Astrocyte of the spinal cord (primary cell): ENCODE measurements at regions not wholly inside any gene's neighbourhood (a gene's known extent, or its start where the extent isn't known, plus 50 kb on each side); places are given as distances from the start of the nearest gene placed in this dataset.

ENCODE experiments used
- DNase-seq: peaks from one replicate; pipeline ENCODE4 v3.0.0; 2011; ENCODE audit warnings: low read depth, low spot score
- H3K4me3 ChIP-seq: 2 replicates; pipeline ENCODE4 v1.5.1; 2011; ENCODE audit warnings: low read depth, mild to moderate bottlenecking, low read length, moderate library complexity
- in situ Hi-C: cut with HindIII; loops from 2 replicates; pipeline ENCODE4 v1.10.0; 2017; ENCODE audit warnings: low sequenced_read_pairs
- TF ChIP-seq, protein P1 (sequence below): IDR thresholded peaks from 2 replicates; pipeline ENCODE4 v1.5.1; 2012; ENCODE audit warnings: low read depth, mild to moderate bottlenecking, low read length, inconsistent platforms

- no peak for DNase-seq
- TF ChIP-seq, protein P1, sequence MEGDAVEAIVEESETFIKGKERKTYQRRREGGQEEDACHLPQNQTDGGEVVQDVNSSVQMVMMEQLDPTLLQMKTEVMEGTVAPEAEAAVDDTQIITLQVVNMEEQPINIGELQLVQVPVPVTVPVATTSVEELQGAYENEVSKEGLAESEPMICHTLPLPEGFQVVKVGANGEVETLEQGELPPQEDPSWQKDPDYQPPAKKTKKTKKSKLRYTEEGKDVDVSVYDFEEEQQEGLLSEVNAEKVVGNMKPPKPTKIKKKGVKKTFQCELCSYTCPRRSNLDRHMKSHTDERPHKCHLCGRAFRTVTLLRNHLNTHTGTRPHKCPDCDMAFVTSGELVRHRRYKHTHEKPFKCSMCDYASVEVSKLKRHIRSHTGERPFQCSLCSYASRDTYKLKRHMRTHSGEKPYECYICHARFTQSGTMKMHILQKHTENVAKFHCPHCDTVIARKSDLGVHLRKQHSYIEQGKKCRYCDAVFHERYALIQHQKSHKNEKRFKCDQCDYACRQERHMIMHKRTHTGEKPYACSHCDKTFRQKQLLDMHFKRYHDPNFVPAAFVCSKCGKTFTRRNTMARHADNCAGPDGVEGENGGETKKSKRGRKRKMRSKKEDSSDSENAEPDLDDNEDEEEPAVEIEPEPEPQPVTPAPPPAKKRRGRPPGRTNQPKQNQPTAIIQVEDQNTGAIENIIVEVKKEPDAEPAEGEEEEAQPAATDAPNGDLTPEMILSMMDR: no peak
- no peak overlapping the region for H3K4me3 ChIP-seq
- in situ Hi-C loops: no loop called here
Observed at GRCh38 chr6:9986273-9986672, 428.6 kb downstream of the TFAP2A start.

- H3K4me3 ChIP-seq: no peak overlapping the region
- TF ChIP-seq, protein P1: no peak
- in situ Hi-C loops: no loop called here
- no peak for DNase-seq
Observed at GRCh38 chr6:9985481-9985880, 429.4 kb downstream of the TFAP2A start.

DNA sequence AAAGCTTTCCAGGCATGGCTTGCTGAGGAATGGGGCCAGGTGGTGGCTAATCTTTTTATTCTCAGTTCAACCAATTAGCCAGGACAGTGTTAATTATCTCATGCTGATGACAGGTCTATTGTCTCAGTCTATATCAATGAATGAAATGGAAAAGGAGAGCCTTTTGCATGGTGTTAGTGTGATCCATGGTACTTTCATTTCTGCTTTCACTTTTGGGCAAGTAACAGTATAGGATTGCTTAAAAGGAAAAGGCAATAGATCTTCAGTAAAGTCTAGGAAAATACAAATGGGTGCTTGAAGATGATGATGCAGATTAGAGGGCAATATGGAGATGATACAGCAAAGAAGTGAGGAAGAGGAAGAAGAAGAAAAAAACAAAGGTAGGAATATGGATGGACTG, 430.3 kb downstream of the TFAP2A start:
- H3K4me3 ChIP-seq: no peak overlapping the region
- in situ Hi-C loops: no loop called here
- TF ChIP-seq, protein P1: no peak
- DNase-seq: no peak

DNA sequence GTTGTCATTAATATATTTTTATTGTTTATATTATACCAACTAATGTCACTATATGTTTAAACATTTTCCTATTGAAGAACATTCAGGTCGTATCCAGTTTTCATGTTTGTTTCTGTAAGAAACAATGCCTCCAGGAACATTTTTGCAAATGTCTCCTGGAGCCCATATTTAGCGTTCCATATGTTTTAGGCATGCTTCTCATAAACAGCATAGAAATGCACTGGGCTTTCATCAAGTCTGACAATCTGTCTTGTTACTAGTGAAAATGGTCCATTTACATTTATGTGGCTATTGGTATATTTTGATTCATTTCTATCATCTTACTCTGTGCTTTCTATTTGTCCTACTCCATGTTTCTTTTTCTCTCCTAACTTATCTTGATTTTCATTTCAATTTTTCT, 431.7 kb downstream of the TFAP2A start:
- no peak for DNase-seq
- in situ Hi-C loops: no loop called here
- TF ChIP-seq, protein P1: no peak
- no peak overlapping the region for H3K4me3 ChIP-seq

- H3K4me3 ChIP-seq: no peak overlapping the region
- TF ChIP-seq, protein P1: no peak
- DNase-seq: no peak
- in situ Hi-C loops: no loop called here
Observed at GRCh38 chr6:9982215-9982614, 432.7 kb downstream of the TFAP2A start.

- in situ Hi-C loops: no loop called here
- DNase-seq: no peak
- TF ChIP-seq, protein P1: no peak
- H3K4me3 ChIP-seq: no peak overlapping the region
Observed at GRCh38 chr6:9979996-9980395, 434.9 kb downstream of the TFAP2A start.

- in situ Hi-C loops: no loop called here
- H3K4me3 ChIP-seq: no peak overlapping the region
- no peak for DNase-seq
- TF ChIP-seq, protein P1: no peak
Observed at GRCh38 chr6:9978480-9978879, 436.4 kb downstream of the TFAP2A start.
